SK-N-SH (cell line): ENCODE measurements at regions not wholly inside any gene's neighbourhood (a gene's known extent, or its start where the extent isn't known, plus 50 kb on each side); places are given as distances from the start of the nearest gene placed in this dataset.

Experiments used
- CHD2 ChIP-seq: fragments of 150-350 bp; IDR thresholded peaks from 2 replicates; pipeline ENCODE4 v1.6.1; 2018; ENCODE audit warnings: low read length; ENCODE audit not compliant: partially characterized antibody
- CTCF ChIP-seq: fragments of 200-600 bp; sonication (generic); IDR thresholded peaks from 2 replicates; pipeline ENCODE4 v1.6.1; 2017; ENCODE audit warnings: antibody characterized with exemption, mild to moderate bottlenecking, moderate library complexity
- EP300 ChIP-seq, 2 experiments: IDR thresholded peaks; 2 replicates each; pipeline versions ENCODE4 v1.4.0 to v1.6.1; 2012; ENCODE audit warnings: borderline replicate concordance in 1 of 2, low read depth in 1 of 2, low read length in 1 of 2
- EZH2phosphoT487 ChIP-seq: fragments of 200-600 bp; sonication (generic); IDR thresholded peaks from 2 replicates; pipeline ENCODE4 v1.6.1; 2017; ENCODE audit warnings: low read depth, mixed run types, mild to moderate bottlenecking, antibody characterized with exemption, moderate library complexity, borderline replicate concordance
- IRF3 ChIP-seq: fragments of 150-350 bp; IDR thresholded peaks from 2 replicates; pipeline ENCODE4 v1.6.1; 2016; ENCODE audit warnings: mild to moderate bottlenecking, low read depth, low read length
- JUND ChIP-seq: IDR thresholded peaks from 2 replicates; pipeline ENCODE4 v1.4.0; 2012
- NFIC ChIP-seq: IDR thresholded peaks from 2 replicates; pipeline ENCODE4 v1.4.0; 2012; ENCODE audit warnings: borderline replicate concordance
- PBX3 ChIP-seq: IDR thresholded peaks from 2 replicates; pipeline ENCODE4; 2012
- RCOR1 ChIP-seq: fragments of 150-350 bp; IDR thresholded peaks from 2 replicates; pipeline ENCODE4 v1.6.1; 2017; ENCODE audit warnings: antibody characterized with exemption, low read length
- RXRA ChIP-seq: IDR thresholded peaks from 2 replicates; pipeline ENCODE4 v1.4.0; 2012; ENCODE audit warnings: low read depth, mild to moderate bottlenecking, borderline replicate concordance
- SMC3 ChIP-seq: IDR thresholded peaks from 2 replicates; pipeline ENCODE4 v1.6.1; 2012; ENCODE audit warnings: low read depth, low read length, improper control_type of control experiment
- USF2 ChIP-seq: fragments of 150-350 bp; IDR thresholded peaks from 2 replicates; pipeline ENCODE4 v1.6.1; 2017; ENCODE audit warnings: antibody characterized with exemption, low read length, low read depth, borderline replicate concordance
- YY1 ChIP-seq: IDR thresholded peaks from 2 replicates; pipeline ENCODE4 v1.4.0; 2012; ENCODE audit warnings: low read depth, mild to moderate bottlenecking

- TF ChIP-seq RXRA (no peak), JUND (no peak), USF2 (no peak), CTCF (no peak), PBX3 (no peak), NFIC (no peak), SMC3 (no peak), EZH2phosphoT487 (no peak), EP300 (IDR thresholded peaks at IDR 0.05; ENCODE audit: borderline replicate concordance in 1 of 2, low read depth in 1 of 2, low read length in 1 of 2) (no peak), RCOR1 (no peak), YY1 (no peak), CHD2 (no peak), IRF3 (no peak)
Observed at GRCh38 chr6:68333442-68333841, 301.6 kb upstream of the ADGRB3 start.
